Upper lobe of right lung (tissue), 1 donor: ENCODE measurements at regions not wholly inside any gene's neighbourhood (a gene's known extent, or its start where the extent isn't known, plus 50 kb on each side); places are given as distances from the start of the nearest gene placed in this dataset.

Source experiments
- ATAC-seq: fragments of 200-7000 bp; cut with Tn5 transposase; one replicate; pipeline ENCODE4 v1.9.1; 2020; ENCODE audit warnings: mild to moderate bottlenecking, moderate library complexity
- DNase-seq: peaks from one replicate; pipeline ENCODE4 v3.0.0-alpha.2; 2020
- H3K27ac ChIP-seq: fragments of 200-600 bp; one replicate; pipeline ENCODE4 v1.8.0; 2022
- H3K27me3 ChIP-seq: fragments of 200-600 bp; one replicate; pipeline ENCODE4 v1.8.0; 2022; ENCODE audit warnings: mild to moderate bottlenecking
- H3K36me3 ChIP-seq: fragments of 200-600 bp; one replicate; pipeline ENCODE4 v1.8.0; 2022
- H3K4me1 ChIP-seq: fragments of 200-600 bp; one replicate; pipeline ENCODE4 v1.8.0; 2022
- H3K4me3 ChIP-seq: fragments of 200-600 bp; one replicate; pipeline ENCODE4 v1.8.0; 2022; ENCODE audit warnings: mild to moderate bottlenecking
- H3K9me3 ChIP-seq: fragments of 200-600 bp; one replicate; pipeline ENCODE4 v1.8.0; 2022
- CTCF ChIP-seq: fragments of 200-600 bp; IDR thresholded peaks from one replicate; pipeline ENCODE4 v1.8.0; 2022; ENCODE audit warnings: antibody characterized with exemption
- intact Hi-C: fragments of 100-400 bp; cut with DNase I; formaldehyde crosslinking; loops from one replicate; pipeline ENCODE4 v1.11.0; 2022
- donor health status: DM: no; HTN: yes; CAD: no; lungs with severe emphysema.

DNA sequence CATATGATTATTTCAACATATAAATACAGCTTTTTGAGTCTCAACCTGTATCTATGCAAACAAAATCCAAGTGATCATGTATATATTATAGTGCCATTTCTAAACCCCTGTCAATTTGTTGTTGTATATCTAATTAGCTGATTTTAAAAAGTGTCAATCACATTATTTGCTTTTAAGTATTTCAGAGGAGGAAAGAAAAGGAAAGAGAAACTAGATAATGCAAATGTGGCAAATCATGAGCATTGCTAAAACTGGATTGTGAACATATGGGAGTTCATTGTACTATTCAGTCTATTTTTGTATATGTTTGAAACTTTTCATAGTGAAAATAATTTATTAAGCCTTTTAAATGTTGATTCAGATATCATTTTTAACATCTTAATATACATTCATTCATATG lies 190.7 kb downstream of the ZIC4 start:
- no peak overlapping the region for H3K4me3 ChIP-seq
- TF ChIP-seq CTCF: no peak
- no peaks in the 10 kb centered on the region for H3K27me3 ChIP-seq
- no peaks in the 10 kb centered on the region for H3K4me1 ChIP-seq
- H3K36me3 ChIP-seq: no peaks in the 10 kb centered on the region
- DNase-seq (no peak), ATAC-seq (no peak)
- H3K9me3 ChIP-seq: no peaks in the 10 kb centered on the region
- no peak overlapping the region for H3K27ac ChIP-seq
- intact Hi-C loops: no loop called here

DNA sequence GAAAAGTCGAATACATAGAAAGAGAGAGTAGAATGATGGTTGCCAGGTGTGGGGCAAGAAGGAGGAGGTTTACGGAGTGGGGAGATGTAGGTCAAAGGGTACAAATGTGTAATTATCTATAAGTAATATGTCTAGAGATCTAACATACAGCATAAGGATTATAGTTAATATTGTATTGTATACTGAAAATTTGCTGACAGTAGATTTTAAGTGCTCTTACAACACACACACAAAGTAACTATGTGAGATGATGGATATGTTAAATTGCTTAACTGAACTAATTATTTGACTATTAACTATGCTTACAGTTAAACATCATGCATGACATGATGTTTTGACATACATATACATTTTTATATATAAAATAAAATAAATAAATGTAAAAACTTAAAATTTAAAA lies 192.7 kb downstream of the ZIC4 start:
- Histone ChIP-seq H3K27me3 (no peaks in the 10 kb centered on the region), H3K9me3 (no peaks in the 10 kb centered on the region), H3K27ac (no peak overlapping the region), H3K4me1 (no peaks in the 10 kb centered on the region), H3K36me3 (no peaks in the 10 kb centered on the region), H3K4me3 (no peak overlapping the region)
- TF ChIP-seq CTCF: no peak
- ATAC-seq: no peak
- intact Hi-C loops: no loop called here
- DNase-seq: no peak

GRCh38 chr3:147210676-147211075 lies 195.7 kb downstream of the ZIC4 start:
- H3K27me3 ChIP-seq: no peaks in the 10 kb centered on the region
- DNase-seq (no peak), ATAC-seq (no peak)
- H3K4me3 ChIP-seq: no peak overlapping the region
- TF ChIP-seq CTCF: no peak
- no peak overlapping the region for H3K27ac ChIP-seq
- H3K4me1 ChIP-seq: no peaks in the 10 kb centered on the region
- no peaks in the 10 kb centered on the region for H3K36me3 ChIP-seq
- no peaks in the 10 kb centered on the region for H3K9me3 ChIP-seq
- intact Hi-C loops: no loop called here

DNA sequence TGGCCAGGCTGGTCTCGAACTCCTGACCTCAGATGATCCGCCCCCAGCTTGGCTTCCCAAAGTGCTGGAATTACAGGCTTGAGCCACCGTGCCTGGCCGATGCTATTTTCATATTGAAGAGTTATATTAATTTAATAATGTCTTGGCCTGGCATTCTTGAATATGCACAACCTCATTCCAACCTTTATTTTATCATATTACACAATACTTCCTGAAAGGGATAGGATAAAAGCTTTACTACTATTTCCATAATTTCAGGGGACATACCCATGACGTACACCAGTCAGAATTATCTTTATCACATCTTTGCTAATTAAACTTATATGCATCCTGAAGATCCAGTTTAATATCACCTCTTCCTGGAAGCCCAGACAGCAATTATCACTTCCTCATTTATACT lies 205.3 kb downstream of the ZIC4 start:
- intact Hi-C loops: no loop called here
- H3K36me3 ChIP-seq: no peaks in the 10 kb centered on the region
- H3K4me1 ChIP-seq: no peaks in the 10 kb centered on the region
- ATAC-seq: no peak
- H3K9me3 ChIP-seq: no peaks in the 10 kb centered on the region
- no peak for TF ChIP-seq CTCF
- H3K27me3 ChIP-seq: no peaks in the 10 kb centered on the region
- H3K4me3 ChIP-seq: no peak overlapping the region
- DNase-seq: no peak
- H3K27ac ChIP-seq: no peak overlapping the region

DNA sequence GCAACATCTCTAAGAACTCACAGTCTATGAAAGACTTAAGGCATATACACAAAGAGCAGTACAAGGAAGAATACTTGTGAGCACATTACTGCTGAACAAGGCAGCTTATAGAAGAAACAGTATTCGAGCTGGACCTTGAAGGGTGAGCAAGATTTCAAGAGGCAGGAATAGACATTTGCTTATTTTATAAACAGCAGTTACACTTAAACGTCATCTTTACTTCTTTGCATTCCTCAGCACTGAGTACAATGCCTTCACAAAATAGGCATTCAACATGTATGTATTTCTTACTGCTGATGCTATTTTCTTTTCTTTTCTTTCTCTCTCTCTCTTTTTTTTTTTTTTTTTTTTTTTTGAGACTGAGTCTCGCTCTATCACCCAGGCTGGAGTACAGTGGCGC lies 205.8 kb downstream of the ZIC4 start:
- intact Hi-C loops: no loop called here
- no peak for TF ChIP-seq CTCF
- ATAC-seq (no peak), DNase-seq (no peak)
- no peaks in the 10 kb centered on the region for H3K9me3 ChIP-seq
- no peaks in the 10 kb centered on the region for H3K36me3 ChIP-seq
- H3K27me3 ChIP-seq: no peaks in the 10 kb centered on the region
- H3K27ac ChIP-seq: no peak overlapping the region
- H3K4me3 ChIP-seq: no peak overlapping the region
- H3K4me1 ChIP-seq: no peaks in the 10 kb centered on the region

DNA sequence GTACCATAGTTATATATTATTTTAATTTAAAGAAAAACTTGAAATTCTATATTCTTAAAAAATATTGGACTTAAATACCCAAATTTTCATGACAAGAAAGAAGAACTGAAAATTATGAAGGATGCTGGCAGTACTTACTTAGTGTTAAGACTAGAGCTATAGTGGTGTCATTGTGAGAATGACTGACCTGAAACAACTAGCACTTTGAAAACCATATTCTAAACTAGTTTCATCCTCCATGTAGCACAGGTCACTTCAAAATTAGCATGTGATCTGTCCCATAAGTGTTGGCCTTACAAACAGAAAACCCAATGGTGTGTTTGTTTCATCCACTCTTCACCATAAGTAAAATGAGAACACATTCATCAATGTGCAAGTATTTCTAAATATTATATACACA lies 208.6 kb downstream of the ZIC4 start:
- no peak overlapping the region for H3K27ac ChIP-seq
- no peak for TF ChIP-seq CTCF
- intact Hi-C loops: no loop called here
- DNase-seq: no peak
- no peaks in the 10 kb centered on the region for H3K4me1 ChIP-seq
- no peaks in the 10 kb centered on the region for H3K36me3 ChIP-seq
- H3K4me3 ChIP-seq: no peak overlapping the region
- H3K9me3 ChIP-seq: no peaks in the 10 kb centered on the region
- H3K27me3 ChIP-seq: no peaks in the 10 kb centered on the region
- no peak for ATAC-seq
